T47D (cell line): ENCODE measurements at regions not wholly inside any gene's neighbourhood (a gene's known extent, or its start where the extent isn't known, plus 50 kb on each side); places are given as distances from the start of the nearest gene placed in this dataset.

Source experiments
- DNase-seq, 2 experiments: peaks; one replicate each; pipeline versions ENCODE4 v3.0.0 to v3.0.0-alpha.2; 2011 to 2012; ENCODE audit warnings: low read depth in 1 of 2, low spot score in 1 of 2
- JUND ChIP-seq: IDR thresholded peaks from 2 replicates; pipeline ENCODE4 v1.6.1; 2012; ENCODE audit warnings: low read depth
- in situ Hi-C: cut with HindIII; loops from 2 replicates; pipeline ENCODE4 v1.10.0; 2016; ENCODE audit warnings: low sequenced_read_pairs, low pct_unique_long_range_greater_than_20kb

DNA sequence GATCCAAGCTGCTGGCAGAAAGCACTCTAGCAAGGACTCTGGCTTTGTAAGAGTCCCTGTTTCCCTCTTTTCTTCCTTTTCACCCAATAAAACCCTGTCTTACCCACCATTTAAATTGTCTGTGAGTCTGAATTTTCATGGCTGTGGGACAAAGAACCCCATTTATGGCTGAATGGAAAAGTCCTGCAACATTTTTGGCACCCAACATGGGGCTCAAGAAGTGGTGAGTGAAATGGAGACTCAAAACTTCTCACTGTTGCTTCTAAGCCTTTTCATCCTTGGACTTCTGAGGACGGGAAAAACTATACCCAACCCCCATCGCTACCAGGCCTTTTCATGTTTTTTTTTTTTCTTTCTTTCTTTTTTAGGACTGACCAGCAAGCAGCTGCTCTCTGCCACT lies 329.5 kb upstream of the CWC22 start:
- TF ChIP-seq JUND: no peak
- DNase-seq: no peak
- in situ Hi-C loops: no loop called here

DNA sequence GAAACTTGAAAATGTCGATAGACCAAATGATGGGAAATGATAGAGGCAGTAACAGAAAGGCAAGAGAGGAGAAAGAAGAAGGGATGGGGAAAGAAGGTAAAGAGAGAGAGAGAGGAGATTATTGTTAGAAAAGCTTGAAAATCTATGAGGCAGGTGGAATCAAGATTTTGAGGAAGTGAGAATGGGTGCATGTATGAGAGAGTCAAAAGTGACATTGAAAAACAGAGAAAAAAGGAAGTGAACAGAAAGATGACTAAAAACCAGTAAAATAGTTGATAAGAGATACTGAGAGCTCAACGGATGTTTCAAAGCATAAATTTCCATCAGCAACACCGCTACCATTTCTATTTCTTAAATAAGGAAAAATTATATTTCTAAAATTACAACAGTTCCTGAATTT lies 327.4 kb upstream of the CWC22 start:
- no peak for DNase-seq
- TF ChIP-seq JUND: no peak
- in situ Hi-C loops: no loop called here

DNA sequence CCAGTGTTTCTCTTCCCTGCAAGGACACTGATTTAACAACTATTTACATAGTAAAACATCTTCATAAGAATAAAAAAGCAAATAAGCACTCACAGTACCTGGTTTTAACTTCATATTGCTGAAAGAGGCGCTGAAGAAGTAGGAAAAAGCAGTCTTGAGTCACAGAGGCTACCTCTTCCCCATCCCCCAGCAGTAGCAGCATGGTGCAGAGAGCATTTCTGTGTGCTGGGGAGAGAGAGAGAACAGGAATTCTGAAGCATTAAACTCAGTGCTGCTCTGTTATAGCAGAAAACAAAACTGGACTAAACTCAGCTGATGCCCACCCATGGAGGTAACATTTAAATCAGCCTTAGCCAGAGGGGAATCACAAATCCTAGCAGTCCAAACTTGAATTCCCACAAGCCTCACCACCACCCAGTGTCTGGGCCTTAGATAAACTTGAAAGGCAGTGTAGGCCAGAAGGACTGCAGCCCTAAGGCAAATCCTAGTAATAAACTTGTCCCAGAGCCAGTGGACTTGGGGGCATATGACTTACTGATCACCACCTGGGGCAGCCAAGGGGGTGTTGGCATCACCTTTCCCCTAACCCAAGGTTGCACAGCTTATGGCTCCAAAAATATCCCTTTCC lies 321.8 kb upstream of the CWC22 start:
- TF ChIP-seq JUND: no peak
- in situ Hi-C loops: no loop called here
- DNase-seq: no peak

DNA sequence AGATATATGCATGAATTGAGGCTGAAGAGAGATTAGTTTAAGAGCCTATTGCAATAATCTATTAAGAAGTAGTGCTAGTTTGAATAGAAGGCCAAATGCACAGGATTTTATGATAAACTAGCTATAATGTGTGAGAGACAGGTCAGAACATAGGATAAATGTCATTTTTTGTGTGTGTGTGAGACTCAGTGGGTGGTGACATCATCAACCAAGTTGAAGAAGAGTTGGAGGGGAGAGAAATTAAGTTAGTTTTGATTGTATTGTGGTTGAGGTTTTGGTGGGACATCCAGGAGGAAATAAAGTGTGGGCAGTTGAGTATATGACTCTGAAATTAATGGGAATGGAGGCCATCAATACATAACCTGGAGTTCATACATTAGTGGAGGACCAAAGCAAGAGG lies 320.1 kb upstream of the CWC22 start:
- TF ChIP-seq JUND: no peak
- in situ Hi-C loops: no loop called here

DNA sequence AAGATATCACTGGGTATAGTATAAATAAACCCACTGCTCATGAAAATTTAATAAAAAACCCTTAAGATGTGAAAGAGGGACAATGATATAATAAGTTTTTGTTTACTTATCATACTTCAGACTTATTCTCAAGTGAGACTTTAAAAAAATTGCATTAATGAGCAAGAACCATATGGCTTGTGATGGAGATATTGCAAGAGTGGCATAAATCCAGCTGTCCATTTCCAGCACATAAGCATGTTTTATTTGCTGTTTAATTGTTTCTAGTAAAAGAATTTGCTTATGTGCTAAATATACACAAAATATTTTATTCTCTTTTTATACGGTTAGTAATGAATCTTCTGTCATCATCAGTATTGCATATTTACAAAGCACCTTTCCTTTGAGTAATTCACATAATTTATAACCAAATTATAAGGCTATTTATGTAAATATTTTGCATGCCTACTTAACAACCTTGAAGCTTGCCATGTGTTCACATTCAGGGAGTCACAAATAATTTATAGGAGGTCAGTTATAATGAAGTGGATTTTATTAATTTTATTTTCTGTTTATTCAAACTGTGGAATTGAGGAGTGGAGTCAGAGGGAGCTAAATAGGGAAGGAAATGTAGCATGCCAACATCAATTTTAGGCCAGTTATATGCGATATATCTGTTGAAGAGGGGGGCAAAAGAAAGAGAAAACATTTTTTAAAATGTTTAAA lies 318.5 kb upstream of the CWC22 start:
- DNase-seq: no peak
- TF ChIP-seq JUND: no peak
- in situ Hi-C loops: no loop called here

More for the DNA sequence above, 320.1 kb upstream of the CWC22 start:
- DNase-seq: no peak

DNA sequence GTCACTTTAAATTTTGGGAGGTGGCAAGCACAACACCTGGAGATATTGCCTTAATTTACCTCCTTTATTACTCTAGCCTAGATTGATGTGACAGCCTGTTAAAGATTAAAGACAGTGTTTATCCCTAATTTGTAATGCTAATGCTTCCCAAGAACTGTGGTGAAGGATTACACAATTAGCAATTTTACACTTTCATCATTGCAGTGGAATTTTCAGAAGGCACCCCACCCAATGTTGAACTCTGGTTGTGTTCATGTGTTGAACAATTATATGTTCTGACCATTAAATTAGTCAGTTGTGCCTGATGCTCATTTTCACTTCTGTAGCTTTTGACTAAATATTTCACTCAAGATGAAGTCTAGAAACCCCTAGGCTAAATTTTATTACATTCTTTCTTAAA lies 317.1 kb upstream of the CWC22 start:
- TF ChIP-seq JUND: no peak
- no peak for DNase-seq
- in situ Hi-C loops: no loop called here

DNA sequence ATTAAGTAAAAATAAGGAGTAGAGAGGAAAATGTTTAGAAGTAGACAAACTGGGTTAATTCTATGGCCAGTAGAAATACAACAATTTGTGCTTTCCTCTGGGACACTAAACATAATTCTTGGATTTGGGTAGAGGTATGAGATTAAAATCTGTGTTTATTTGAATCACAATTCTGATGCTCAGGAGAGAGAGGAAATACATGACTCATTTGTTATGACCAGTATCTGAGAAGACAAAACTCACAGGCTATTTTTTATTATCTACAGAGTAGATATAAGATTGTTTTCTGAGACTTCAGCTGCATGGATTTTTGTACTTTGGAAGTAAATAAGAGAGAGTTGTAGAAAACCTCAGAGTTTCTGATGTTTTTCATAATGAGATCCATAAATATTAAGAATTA lies 315.7 kb upstream of the CWC22 start:
- in situ Hi-C loops: no loop called here
- no peak for TF ChIP-seq JUND

DNA sequence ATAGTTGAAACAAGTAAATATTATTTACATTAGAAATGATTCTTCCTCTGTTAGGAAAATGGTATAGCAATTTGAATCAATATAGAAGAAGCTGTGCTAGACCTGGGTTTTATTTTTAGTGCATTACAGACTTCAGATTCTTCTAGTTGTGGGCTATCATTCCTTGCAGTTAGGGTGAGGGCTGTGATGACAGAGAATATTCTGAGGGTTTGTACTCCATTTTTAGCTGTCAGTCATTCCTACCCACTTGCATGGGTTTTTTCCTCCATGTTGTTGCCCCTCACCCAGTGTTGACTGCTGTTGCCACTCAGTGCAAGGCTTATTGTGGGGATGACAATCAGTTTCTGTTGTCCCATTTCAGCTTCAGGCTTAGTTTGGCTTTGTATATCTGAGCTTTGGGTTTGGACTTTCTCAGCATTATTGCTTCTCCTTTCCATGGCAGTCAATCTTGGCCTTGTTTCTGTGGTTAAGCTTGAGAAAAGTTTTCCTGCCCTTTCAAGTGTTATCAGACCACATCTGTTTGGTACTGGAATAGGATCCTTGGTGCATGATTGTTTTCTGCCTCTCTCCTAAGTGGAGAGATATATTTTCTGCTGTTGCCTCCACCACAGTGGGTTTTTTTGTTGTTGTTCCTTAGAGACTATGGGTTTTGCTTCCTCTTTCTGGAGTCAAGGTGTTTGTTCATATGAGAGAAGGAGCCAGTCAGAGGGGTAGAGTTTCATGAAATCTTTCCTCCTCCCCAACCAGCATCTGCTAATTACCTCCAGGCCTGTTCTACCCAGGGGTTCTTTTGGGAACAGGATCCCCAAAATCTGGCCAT lies 312.7 kb upstream of the CWC22 start:
- DNase-seq: no peak
- no peak for TF ChIP-seq JUND
- in situ Hi-C loops: no loop called here

More for the DNA sequence above, 315.7 kb upstream of the CWC22 start:
- no peak for DNase-seq

DNA sequence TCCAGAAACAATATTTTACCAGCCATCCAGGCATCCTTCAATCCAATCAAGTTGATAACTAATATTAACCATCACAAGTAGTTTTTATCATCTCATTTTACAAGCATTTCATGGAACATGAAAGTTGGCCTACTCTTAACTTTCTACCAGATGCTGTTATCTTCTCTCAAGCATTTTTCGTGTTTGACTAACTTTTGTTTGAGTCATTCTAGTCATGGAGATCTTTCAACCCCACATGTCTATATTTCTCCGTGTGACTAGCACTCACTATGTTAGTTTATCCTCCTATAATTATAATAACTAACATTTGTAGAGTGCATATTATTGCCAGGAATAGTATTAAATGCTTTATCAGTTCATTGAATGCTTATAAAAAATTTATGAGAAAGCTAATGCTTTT lies 307.0 kb upstream of the CWC22 start:
- in situ Hi-C loops: no loop called here
- no peak for DNase-seq
- TF ChIP-seq JUND: no peak

DNA sequence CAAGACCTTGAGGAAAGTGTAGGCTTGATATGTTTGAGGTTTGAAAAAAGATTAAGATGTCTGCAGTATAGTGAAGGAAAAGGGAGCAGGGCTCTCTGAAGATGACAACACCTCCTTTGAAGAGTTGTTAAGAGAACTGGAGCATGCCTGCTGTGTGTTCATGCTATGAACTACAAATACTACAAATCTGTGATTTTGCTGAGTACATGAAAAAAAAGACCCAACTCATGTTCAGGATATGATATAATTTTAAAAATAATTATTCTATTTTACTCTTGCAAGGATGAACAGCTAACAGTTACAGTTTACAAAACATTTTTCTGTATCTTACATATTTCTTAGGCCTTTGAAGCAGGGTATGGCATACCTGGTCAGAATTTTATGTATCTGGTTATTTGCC lies 305.4 kb upstream of the CWC22 start:
- no peak for TF ChIP-seq JUND
- in situ Hi-C loops: no loop called here
- no peak for DNase-seq

DNA sequence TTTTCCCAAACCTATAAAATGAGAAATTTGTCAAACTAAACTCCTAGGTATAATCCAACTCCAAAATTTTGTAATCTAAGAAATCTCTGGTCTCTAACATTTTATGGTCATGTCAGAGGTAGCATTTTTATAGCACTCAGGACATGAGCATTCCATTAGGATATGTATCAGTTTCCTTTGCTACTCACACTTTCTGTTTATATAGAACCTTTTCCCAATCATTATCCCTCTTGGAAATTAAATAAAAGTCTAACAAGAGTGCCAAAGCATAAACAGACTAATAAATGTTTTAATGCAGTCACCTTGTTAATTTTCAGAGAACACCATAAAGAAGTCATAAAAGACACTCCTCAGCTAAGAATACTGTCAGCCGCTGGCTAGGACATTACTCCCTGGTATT lies 300.0 kb upstream of the CWC22 start:
- no peak for DNase-seq
- TF ChIP-seq JUND: no peak
- in situ Hi-C loops: no loop called here

DNA sequence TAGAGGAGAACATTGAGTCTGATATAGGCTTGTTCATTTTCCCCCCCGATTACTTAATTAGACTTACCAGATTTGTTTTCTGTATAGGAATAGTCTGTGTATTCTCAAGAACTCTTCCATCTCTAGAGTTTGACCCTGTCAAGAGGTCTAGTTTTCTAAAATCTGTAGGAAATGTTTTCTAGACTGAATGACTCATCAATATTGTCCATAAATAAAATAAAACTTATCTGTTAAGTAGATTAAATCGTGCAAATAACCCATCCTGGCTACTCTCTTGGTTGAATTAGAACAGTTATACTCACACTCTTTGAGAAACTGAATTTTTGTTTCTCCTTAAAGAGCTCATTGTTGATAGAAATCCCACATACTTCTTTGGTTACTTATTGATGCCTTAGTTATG lies 299.2 kb upstream of the CWC22 start:
- DNase-seq: no peak
- in situ Hi-C loops: no loop called here
- TF ChIP-seq JUND: no peak

DNA sequence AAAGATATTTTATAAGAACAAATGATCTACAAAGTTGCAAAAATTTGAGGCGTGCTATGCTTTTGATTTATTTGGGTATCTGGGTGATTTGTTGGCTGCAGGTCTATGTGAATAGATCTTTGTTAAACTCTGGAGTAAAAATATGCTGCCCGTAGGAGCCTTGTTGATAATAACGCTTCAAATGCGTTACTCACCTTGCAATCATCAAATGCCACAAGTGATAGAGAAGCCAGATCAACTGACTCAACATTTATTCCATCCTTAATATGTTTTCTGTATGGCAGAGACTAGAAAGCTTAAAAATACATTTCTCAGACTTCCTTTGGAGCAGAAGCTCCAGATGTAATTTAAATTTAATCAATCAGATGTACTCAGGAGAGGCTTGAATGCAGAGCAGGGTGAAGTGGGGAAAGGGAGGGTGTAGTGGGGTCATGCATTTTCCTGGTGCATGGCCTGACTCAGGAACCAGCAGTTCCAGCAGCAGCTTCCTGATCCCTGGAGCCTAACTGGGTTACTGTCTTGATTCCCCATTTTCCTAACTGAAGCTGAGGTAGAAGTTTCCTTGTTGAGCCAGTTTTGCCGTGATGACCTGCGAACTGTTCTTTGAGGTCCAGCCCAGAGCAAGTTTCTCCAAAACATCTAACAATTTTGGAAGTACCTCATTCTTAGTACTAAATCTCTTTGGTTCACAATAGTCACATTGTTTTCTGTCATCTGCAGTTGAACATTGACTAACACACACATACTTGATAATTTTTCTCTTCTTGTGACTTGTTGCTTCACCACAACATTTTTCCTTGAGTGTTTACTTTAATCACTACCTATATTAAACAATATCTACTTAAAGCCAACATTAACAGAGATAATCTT lies 284.7 kb upstream of the CWC22 start:
- TF ChIP-seq JUND: no peak
- no peak for DNase-seq
- in situ Hi-C loops: no loop called here
